Kidney epithelial cell (primary cell): ENCODE measurements at regions not wholly inside any gene's neighbourhood (a gene's known extent, or its start where the extent isn't known, plus 50 kb on each side); places are given as distances from the start of the nearest gene placed in this dataset.
"Not testable (repeated sequence)": the region's sequence is repeated elsewhere in the genome, so short reads cannot be mapped to it uniquely, and the experiment has no call there.

Experiments used
- DNase-seq: peaks from one replicate; pipeline ENCODE4 v3.0.0-alpha.2; 2010; ENCODE audit warnings: low read depth
- H3K27me3 ChIP-seq: 2 replicates; pipeline ENCODE4 v1.6.0; 2011; ENCODE audit warnings: low read length; ENCODE audit not compliant: control insufficient read depth, insufficient read depth
- H3K36me3 ChIP-seq: 2 replicates; pipeline ENCODE4 v1.5.1; 2011; ENCODE audit warnings: low read length; ENCODE audit not compliant: control insufficient read depth, insufficient read depth
- H3K4me3 ChIP-seq: 2 replicates; pipeline ENCODE4 v1.5.1; 2011; ENCODE audit warnings: low read depth, mild to moderate bottlenecking, control low read depth, low read length
- CTCF ChIP-seq: IDR thresholded peaks from 2 replicates; pipeline ENCODE4 v1.5.1; 2011; ENCODE audit warnings: mild to moderate bottlenecking, moderate library complexity, low read length, control low read depth, inconsistent platforms; ENCODE audit not compliant: insufficient read depth, poor library complexity, severe bottlenecking

DNA sequence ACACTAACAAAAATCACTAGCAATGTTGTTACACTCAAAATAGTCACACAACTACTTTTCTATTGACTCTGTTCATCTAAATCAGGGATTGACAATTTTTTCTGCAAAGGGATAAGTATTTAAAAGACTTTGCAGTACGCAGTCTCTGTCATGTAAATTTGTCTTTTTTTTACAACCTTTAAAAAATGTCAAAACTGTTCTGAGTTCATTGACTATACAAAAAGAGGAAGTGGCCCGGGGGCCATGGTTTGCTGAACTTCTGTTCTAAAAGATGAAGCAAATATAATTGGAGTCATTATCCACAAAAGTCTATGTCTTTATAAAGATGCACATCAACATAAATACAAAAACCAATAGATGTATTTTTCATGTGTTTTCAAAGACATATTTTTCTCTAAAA is 1310.3 kb downstream of the RPA4 start:
- Histone ChIP-seq H3K36me3 (no peaks in the 10 kb centered on the region), H3K4me3 (no peak overlapping the region), H3K27me3 (no peaks in the 10 kb centered on the region)
- no peak for DNase-seq
- no peak for TF ChIP-seq CTCF

DNA sequence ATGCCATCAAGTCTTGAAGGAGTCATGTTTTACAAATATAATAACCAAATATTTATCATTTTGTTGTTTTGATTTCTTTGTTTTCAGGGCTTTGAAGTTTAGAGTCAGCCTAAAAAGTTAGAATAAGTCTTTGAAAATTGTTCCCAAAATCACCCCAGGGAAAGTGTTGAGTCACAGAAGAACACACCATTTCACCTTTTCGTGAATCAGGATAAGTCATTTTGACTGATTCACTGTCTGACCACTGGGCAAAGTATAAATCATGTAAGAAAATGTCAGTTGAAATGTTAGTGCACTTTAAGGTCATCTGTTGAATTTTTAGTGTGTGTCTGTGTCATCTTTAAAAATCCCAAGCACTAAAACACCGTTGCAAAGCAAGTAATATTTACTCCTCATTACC is 1320.1 kb downstream of the RPA4 start:
- no peak for DNase-seq
- TF ChIP-seq CTCF: no peak
- no peaks in the 10 kb centered on the region for H3K36me3 ChIP-seq
- H3K27me3 ChIP-seq: no peaks in the 10 kb centered on the region
- H3K4me3 ChIP-seq: no peak overlapping the region

DNA sequence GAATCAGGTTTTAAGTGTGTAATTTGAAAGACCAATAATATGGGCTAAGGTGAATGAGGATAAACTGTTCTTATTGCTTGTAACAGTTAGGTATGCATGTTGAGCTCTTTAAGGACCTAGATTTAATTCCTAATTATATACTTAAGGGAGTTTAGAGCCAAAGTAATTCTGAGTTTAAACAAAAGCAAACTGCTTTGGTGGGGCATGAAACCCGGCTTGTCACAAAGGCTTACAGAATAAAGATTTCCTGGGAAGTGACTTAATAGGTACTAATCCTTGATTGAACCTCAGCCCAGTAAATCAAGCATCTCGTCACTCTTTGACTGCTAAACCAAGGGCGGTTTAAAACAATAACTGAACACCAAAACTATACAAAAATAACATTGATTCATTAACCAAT is 1324.2 kb downstream of the RPA4 start:
- TF ChIP-seq CTCF: no peak

DNA sequence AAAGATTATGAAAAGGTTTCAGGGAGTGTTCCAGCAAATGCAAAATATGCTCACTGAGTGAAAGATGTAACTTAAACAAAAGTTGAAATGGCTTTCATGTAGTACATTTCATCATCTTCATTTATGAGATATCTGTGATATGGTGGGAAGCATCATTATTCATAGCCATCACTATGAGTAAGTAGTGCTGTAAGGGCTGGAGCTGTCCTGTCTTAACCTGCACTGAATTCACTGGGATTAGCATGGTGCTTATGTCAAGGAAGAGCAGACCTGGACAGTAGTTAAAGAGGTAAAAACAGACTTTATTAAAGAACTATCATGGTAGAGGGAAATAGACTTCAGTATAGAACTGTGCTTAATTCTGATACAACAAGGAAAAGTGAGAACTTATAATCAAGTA is 1347.3 kb downstream of the RPA4 start:
- TF ChIP-seq CTCF: no peak
- Histone ChIP-seq H3K27me3 (no peaks in the 10 kb centered on the region), H3K36me3 (no peaks in the 10 kb centered on the region), H3K4me3 (no peak overlapping the region)
- DNase-seq: no peak

More for the DNA sequence above, 1324.2 kb downstream of the RPA4 start:
- Histone ChIP-seq H3K27me3 (no peaks in the 10 kb centered on the region), H3K36me3 (no peaks in the 10 kb centered on the region), H3K4me3 (no peak overlapping the region)
- DNase-seq: no peak

- not testable (repeated sequence) for H3K27me3 ChIP-seq, H3K4me3 ChIP-seq, DNase-seq, H3K36me3 ChIP-seq
These were observed 1356.4 kb downstream of the RPA4 start for GRCh38 chrX:98240061-98240460.

DNA sequence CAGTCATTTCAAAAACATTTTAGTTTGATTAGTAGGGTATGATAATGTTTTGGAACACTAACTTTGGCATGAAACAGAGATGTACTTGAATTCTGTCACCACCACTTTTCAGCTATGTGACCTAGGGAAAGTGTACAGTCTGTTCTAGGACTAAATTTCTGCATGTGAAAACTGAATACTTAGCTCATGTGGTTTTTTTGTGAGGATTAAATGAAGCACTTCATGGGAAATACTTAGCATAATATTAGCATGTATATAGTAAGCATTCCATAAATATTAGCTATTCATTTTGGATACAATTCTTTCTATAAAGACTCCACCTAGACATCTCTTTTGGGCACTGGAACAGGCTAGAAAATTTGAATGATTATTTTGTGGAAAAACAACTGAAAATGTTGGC is 1379.4 kb downstream of the RPA4 start:
- no peak for DNase-seq
- no peak for TF ChIP-seq CTCF

GRCh38 chrX:98289726-98290125 is 1406.0 kb downstream of the RPA4 start:
- DNase-seq: no peak
- TF ChIP-seq CTCF: no peak
- Histone ChIP-seq H3K4me3 (no peak overlapping the region), H3K36me3 (no peaks in the 10 kb centered on the region), H3K27me3 (no peaks in the 10 kb centered on the region)

More for the DNA sequence above, 1379.4 kb downstream of the RPA4 start:
- Histone ChIP-seq H3K36me3 (no peaks in the 10 kb centered on the region), H3K27me3 (no peaks in the 10 kb centered on the region), H3K4me3 (no peak overlapping the region)
